Ishikawa (cell line): ENCODE measurements at regions not wholly inside any gene's neighbourhood (a gene's known extent, or its start where the extent isn't known, plus 50 kb on each side); places are given as distances from the start of the nearest gene placed in this dataset.

Source experiments
- CEBPB ChIP-seq: IDR thresholded peaks from 2 replicates; pipeline ENCODE4 v1.6.1; 2012
- CREB1 ChIP-seq: IDR thresholded peaks from 2 replicates; pipeline ENCODE4 v1.6.1; 2012; ENCODE audit warnings: low read depth
- EGR1 ChIP-seq: IDR thresholded peaks from 2 replicates; pipeline ENCODE4 v1.6.1; 2012
- EP300 ChIP-seq: IDR thresholded peaks from 2 replicates; pipeline ENCODE4 v1.6.1; 2012; ENCODE audit warnings: borderline replicate concordance
- FOXM1 ChIP-seq: IDR thresholded peaks from 2 replicates; pipeline ENCODE4 v1.6.1; 2012; ENCODE audit warnings: low read depth, borderline replicate concordance
- MAX ChIP-seq: IDR thresholded peaks from 2 replicates; pipeline ENCODE4 v1.6.1; 2012
- NFIC ChIP-seq: IDR thresholded peaks from 2 replicates; pipeline ENCODE4 v1.6.1; 2012
- RAD21 ChIP-seq: IDR thresholded peaks from 2 replicates; pipeline ENCODE4 v1.6.1; 2012; ENCODE audit warnings: low read depth
- TAF1 ChIP-seq: IDR thresholded peaks from 2 replicates; pipeline ENCODE4 v1.6.1; 2012; ENCODE audit warnings: low read depth, mild to moderate bottlenecking
- TCF12 ChIP-seq: IDR thresholded peaks from 2 replicates; pipeline ENCODE4 v1.6.1; 2012; ENCODE audit warnings: low read depth
- TEAD4 ChIP-seq: IDR thresholded peaks from 2 replicates; pipeline ENCODE4 v1.6.1; 2012
- YY1 ChIP-seq: IDR thresholded peaks from 2 replicates; pipeline ENCODE4 v1.6.1; 2012; ENCODE audit warnings: low read depth
- ZBTB7A ChIP-seq: IDR thresholded peaks from 2 replicates; pipeline ENCODE4 v1.6.1; 2012; ENCODE audit warnings: low read depth
- TF ChIP-seq, protein P1 (sequence below): IDR thresholded peaks from 2 replicates; pipeline ENCODE4 v1.6.1; 2012; ENCODE audit warnings: low read depth, mild to moderate bottlenecking
- TF ChIP-seq, protein P2 (sequence below): IDR thresholded peaks from 2 replicates; pipeline ENCODE4 v1.6.1; 2012

GRCh38 chr5:123965626-123966025 lies 453.6 kb downstream of the CSNK1G3 start:
- TF ChIP-seq, protein P1, sequence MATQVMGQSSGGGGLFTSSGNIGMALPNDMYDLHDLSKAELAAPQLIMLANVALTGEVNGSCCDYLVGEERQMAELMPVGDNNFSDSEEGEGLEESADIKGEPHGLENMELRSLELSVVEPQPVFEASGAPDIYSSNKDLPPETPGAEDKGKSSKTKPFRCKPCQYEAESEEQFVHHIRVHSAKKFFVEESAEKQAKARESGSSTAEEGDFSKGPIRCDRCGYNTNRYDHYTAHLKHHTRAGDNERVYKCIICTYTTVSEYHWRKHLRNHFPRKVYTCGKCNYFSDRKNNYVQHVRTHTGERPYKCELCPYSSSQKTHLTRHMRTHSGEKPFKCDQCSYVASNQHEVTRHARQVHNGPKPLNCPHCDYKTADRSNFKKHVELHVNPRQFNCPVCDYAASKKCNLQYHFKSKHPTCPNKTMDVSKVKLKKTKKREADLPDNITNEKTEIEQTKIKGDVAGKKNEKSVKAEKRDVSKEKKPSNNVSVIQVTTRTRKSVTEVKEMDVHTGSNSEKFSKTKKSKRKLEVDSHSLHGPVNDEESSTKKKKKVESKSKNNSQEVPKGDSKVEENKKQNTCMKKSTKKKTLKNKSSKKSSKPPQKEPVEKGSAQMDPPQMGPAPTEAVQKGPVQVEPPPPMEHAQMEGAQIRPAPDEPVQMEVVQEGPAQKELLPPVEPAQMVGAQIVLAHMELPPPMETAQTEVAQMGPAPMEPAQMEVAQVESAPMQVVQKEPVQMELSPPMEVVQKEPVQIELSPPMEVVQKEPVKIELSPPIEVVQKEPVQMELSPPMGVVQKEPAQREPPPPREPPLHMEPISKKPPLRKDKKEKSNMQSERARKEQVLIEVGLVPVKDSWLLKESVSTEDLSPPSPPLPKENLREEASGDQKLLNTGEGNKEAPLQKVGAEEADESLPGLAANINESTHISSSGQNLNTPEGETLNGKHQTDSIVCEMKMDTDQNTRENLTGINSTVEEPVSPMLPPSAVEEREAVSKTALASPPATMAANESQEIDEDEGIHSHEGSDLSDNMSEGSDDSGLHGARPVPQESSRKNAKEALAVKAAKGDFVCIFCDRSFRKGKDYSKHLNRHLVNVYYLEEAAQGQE, result no peak
- TF ChIP-seq EP300, result no peak
- TF ChIP-seq, protein P2, sequence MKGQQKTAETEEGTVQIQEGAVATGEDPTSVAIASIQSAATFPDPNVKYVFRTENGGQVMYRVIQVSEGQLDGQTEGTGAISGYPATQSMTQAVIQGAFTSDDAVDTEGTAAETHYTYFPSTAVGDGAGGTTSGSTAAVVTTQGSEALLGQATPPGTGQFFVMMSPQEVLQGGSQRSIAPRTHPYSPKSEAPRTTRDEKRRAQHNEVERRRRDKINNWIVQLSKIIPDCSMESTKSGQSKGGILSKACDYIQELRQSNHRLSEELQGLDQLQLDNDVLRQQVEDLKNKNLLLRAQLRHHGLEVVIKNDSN, result no peak
- no peak for TF ChIP-seq YY1
- TF ChIP-seq NFIC, result no peak
- no peak for TF ChIP-seq MAX
- no peak for TF ChIP-seq TCF12
- no peak for TF ChIP-seq ZBTB7A
- TF ChIP-seq EGR1, result no peak
- no peak for TF ChIP-seq FOXM1
- no peak for TF ChIP-seq CREB1
- TF ChIP-seq TAF1, result no peak
- TF ChIP-seq RAD21, result no peak
- TF ChIP-seq TEAD4, result no peak
- TF ChIP-seq CEBPB, result no peak

DNA sequence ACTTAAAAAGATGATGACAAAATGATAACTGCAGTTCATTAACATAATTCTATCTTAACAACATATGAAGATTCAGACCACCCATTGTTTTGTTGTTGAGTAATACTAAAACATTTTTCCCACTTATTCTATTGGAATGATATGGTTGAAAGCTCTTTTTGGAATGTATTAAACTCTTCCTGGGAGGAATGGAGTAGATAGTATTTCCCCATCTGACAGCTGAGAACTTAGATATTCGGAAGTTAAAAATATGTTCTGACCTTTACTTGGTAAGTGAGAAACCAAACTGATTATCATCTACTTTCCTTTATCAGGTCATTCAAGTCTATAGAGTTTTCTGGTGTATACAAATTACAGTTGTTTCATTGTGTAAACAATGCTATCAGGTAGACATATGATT lies 452.9 kb downstream of the CSNK1G3 start:
- TF ChIP-seq TCF12 (no peak), EGR1 (no peak), CREB1 (no peak)
- TF ChIP-seq, protein P1, result no peak

GRCh38 chr5:123960526-123960925 lies 448.5 kb downstream of the CSNK1G3 start:
- TF ChIP-seq, protein P2, result no peak
- TF ChIP-seq MAX (no peak), CREB1 (no peak), TEAD4 (no peak), EP300 (no peak), CEBPB (no peak), FOXM1 (no peak), ZBTB7A (no peak), RAD21 (no peak), NFIC (no peak), EGR1 (no peak), TCF12 (no peak), YY1 (no peak), TAF1 (no peak)
- TF ChIP-seq, protein P1, result no peak

- no peak for TF ChIP-seq ZBTB7A
Measured at GRCh38 chr5:123951582-123951977, 439.6 kb downstream of the CSNK1G3 start.

- TF ChIP-seq TEAD4, result no peak
- no peak for TF ChIP-seq TAF1
- TF ChIP-seq CEBPB, result no peak
- TF ChIP-seq EGR1, result no peak
- TF ChIP-seq FOXM1, result no peak
- TF ChIP-seq, protein P1, result no peak
- no peak for TF ChIP-seq CREB1
- TF ChIP-seq EP300, result no peak
- no peak for TF ChIP-seq YY1
- TF ChIP-seq, protein P2, result no peak
- no peak for TF ChIP-seq TCF12
- TF ChIP-seq ZBTB7A, result no peak
- TF ChIP-seq MAX, result no peak
- no peak for TF ChIP-seq RAD21
Measured at GRCh38 chr5:123950701-123951581, 439.0 kb downstream of the CSNK1G3 start.
